ENCODE measurements at regions not wholly inside any gene's neighbourhood (a gene's known extent, or its start where the extent isn't known, plus 50 kb on each side); places are given as distances from the start of the nearest gene placed in this dataset.

DNA sequence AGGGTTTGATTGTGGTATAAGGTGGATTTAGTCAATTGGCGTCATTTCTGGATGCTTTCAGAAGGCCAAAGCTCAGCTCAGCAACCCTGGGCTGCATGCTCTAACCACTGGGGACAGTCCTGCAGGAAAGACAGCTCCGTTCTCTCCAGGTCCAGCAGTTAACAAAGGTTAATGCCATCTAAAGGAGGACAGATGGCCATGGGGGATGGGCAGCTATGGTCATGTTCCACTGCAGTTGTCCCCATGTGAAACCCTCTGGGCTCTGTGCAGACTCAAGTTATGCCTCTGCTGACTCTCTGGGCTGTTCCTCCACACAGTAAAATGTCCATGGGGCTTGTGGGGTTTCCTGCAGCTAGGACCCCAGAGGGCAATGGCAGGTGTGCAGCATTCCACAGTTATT, 562.1 kb upstream of the ADGRL3 start:
- Histone ChIP-seq H4K20me1 (replicated peaks; ENCODE audit: control insufficient read depth, extremely low read depth, insufficient read depth, low read length) (no peaks in the 10 kb centered on the region), H3K9ac (replicated peaks; ENCODE audit: extremely low read depth, insufficient read depth, low read length) (no peak overlapping the region), H2AFZ (ENCODE audit: low read depth, low read length) (no peak overlapping the region), H3K36me3 (ENCODE audit: control insufficient read depth in 2 of 2, extremely low read depth in 1 of 2, insufficient read depth in 2 of 2, low read length in 2 of 2) (no peaks in the 10 kb centered on the region), H3K9me3 (replicated peaks; ENCODE audit: control insufficient read depth, insufficient read depth, low read length) (no peaks in the 10 kb centered on the region), H3K27me3 (ENCODE audit: control insufficient read depth in 2 of 2, insufficient read depth in 2 of 2, low read length in 2 of 2) (no peaks in the 10 kb centered on the region), H3K9me1 (replicated peaks; ENCODE audit: control insufficient read depth, extremely low read depth, insufficient read depth, low read length) (no peaks in the 10 kb centered on the region), H3K27ac (ENCODE audit: insufficient read depth, low read depth, low read length) (no peak overlapping the region), H3K4me2 (ENCODE audit: insufficient read depth, low read length) (no peak overlapping the region), H3K4me1 (ENCODE audit: control insufficient read depth, extremely low read depth, insufficient read depth, low read length) (no peaks in the 10 kb centered on the region), H3K4me3 (replicated peaks in 1 of 3; ENCODE audit: insufficient read depth in 1 of 3, low read depth in 1 of 3, low read length in 3 of 3) (no peak overlapping the region), H3K79me2 (ENCODE audit: control insufficient read depth, insufficient read depth, low read length) (no peaks in the 10 kb centered on the region)
- intact Hi-C loops (cut with micrococcal nuclease) = no loop called here
- dilution Hi-C loops (cut with MboI; ENCODE audit: extremely low pct_ligation_motif_present, low sequenced_read_pairs) = no loop called here
- BruUV-seq (replicated peaks) = no TSS peak
- CTCF ChIA-PET = no interaction called here
- DNase-seq (ENCODE audit: low read depth, low spot score) (no peak), FAIRE-seq (no peak)
- POLR2A ChIA-PET = no interaction called here
- no peak for TF ChIP-seq POLR2A (IDR thresholded peaks at IDR 0.05; ENCODE audit: low read depth, low read length)
- TF ChIP-seq JUN (IDR thresholded peaks at IDR 0.05; ENCODE audit: borderline replicate concordance, insufficient read depth, insufficient read length, low read depth) = no peak
- no peak for TF ChIP-seq EZH2 (IDR thresholded peaks at IDR 0.05; ENCODE audit: borderline replicate concordance, low read depth, low read length, severe bottlenecking)
- TF ChIP-seq MAX (IDR thresholded peaks at IDR 0.05; ENCODE audit: insufficient read depth, insufficient read length) = no peak
- no peak for TF ChIP-seq GATA2 (IDR thresholded peaks at IDR 0.05; ENCODE audit: insufficient read depth, insufficient read length, low read depth, low read length)
- TF ChIP-seq FOS (IDR thresholded peaks at IDR 0.05; ENCODE audit: borderline replicate concordance, insufficient read depth, low read length) = no peak
- no peak for TF ChIP-seq POLR2AphosphoS5 (IDR thresholded peaks at IDR 0.05; ENCODE audit: insufficient read depth, low read depth, low read length)
- TF ChIP-seq, protein P1, sequence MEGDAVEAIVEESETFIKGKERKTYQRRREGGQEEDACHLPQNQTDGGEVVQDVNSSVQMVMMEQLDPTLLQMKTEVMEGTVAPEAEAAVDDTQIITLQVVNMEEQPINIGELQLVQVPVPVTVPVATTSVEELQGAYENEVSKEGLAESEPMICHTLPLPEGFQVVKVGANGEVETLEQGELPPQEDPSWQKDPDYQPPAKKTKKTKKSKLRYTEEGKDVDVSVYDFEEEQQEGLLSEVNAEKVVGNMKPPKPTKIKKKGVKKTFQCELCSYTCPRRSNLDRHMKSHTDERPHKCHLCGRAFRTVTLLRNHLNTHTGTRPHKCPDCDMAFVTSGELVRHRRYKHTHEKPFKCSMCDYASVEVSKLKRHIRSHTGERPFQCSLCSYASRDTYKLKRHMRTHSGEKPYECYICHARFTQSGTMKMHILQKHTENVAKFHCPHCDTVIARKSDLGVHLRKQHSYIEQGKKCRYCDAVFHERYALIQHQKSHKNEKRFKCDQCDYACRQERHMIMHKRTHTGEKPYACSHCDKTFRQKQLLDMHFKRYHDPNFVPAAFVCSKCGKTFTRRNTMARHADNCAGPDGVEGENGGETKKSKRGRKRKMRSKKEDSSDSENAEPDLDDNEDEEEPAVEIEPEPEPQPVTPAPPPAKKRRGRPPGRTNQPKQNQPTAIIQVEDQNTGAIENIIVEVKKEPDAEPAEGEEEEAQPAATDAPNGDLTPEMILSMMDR (IDR thresholded peaks at IDR 0.05; ENCODE audit: extremely low read depth in 1 of 2, insufficient read depth in 1 of 2, low read depth in 1 of 2, low read length in 2 of 2) = no peak
- no peak for TF ChIP-seq MYC (IDR thresholded peaks at IDR 0.05; ENCODE audit: low read depth, low read length)
